ENCODE measurements at regions not wholly inside any gene's neighbourhood (a gene's known extent, or its start where the extent isn't known, plus 50 kb on each side); places are given as distances from the start of the nearest gene placed in this dataset.

DNA sequence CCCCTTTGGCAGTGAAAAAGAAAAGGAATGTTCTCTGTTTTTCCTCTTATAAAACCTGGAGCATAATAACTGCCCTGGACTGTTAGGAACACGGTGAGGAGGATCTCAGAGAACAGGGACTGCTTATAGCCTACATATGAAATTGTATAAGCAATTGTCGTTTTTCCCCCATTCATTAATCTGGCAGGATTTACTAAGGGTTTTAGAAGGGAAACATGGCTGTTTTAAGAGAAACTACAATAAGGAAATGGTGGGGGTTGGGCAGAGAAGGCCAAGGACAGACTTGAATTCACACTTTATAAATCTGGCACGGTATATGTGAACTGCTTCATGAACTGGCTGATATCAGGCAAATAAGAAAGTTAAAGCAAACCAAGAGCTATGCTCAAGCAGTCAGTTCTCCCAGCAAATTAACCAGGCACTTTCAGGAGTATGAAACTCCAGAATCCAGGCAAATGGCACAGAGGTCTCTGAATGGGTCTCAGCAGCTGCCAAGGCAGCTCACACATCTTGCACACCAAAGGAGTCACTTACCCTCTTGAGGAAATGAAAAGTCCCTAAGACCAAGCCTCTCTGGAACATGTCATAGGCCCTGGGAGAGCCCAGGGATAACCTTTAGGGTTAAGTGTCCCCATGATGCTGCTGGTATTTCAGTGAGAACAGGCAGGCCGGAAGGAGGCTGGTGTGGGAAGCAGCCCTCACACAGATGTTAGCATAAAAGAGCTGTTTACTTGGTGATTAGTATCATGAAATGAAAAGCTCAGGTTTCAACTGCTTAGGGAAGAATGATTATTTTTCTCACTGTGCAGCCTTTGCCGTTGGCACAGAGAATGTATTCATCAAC, 260.5 kb upstream of the MARCKS start:
- 0 out of 3 replicates have a peak, but pooled peaks cover 5% of the 10 kb centered on the region for H3K4me1 ChIP-seq
- WGBS (ENCODE audit: missing lambda C conversion rate): 79% methylated on average over 5 of the region's 5 CpGs
- no peak for FAIRE-seq
- no peaks in the 10 kb centered on the region for H3K9me3 ChIP-seq
- no peak overlapping the region for H3K27ac ChIP-seq
- no peak overlapping the region for H3K4me3 ChIP-seq
- TF ChIP-seq HOXB5 (CRISPR knock-in tag; IDR thresholded peaks at IDR 0.05) (no peak), CBX8 (IDR thresholded peaks at IDR 0.05) (no peak), FOXS1 (CRISPR knock-in tag; IDR thresholded peaks at IDR 0.05) (no peak), NPAS2 (CRISPR knock-in tag; IDR thresholded peaks at IDR 0.05; ENCODE audit: borderline replicate concordance) (no peak)
- no peak overlapping the region for H3K4me2 ChIP-seq
- CTCF ChIA-PET: interaction anchor here (0.7 kb wide), 1 partner anchor 262 kb away, joined by 3 read pairs; no protein-coding TSS in a partner anchor
- POLR2A ChIA-PET: no interaction called here
- no peak for ATAC-seq
- no peak for DNase-seq (ENCODE audit: low read depth in 1 of 2, low spot score in 1 of 2)

DNA sequence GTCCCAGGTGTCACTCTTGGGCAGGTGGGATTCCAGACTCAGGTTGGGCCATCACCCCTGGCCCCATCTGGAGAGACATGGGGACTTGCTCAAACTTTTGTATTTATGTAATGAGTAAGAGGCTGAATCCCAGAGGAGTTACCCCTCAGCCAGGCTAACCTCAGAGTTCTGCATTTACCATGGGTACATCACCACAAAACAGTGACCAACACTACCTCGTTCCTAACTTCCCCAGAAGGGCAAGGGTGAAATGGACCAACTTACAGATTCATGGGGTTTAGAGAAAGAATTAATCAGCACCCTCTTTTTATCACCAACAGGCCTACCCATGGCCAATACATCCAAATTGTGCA, 259.9 kb upstream of the MARCKS start:
- Histone ChIP-seq H3K9me3 (no peaks in the 10 kb centered on the region), H3K4me2 (no peak overlapping the region), H3K4me1 (0 out of 3 replicates have a peak, but pooled peaks cover 3% of the 10 kb centered on the region), H3K27ac (no peak overlapping the region), H3K4me3 (no peak overlapping the region)
- WGBS (ENCODE audit: missing lambda C conversion rate): 39% methylated on average over 1 of the region's 1 CpG
- DNase-seq (ENCODE audit: low read depth in 1 of 2, low spot score in 1 of 2): no peak
- ChIA-PET CTCF (interaction anchor here (0.7 kb wide), 1 partner anchor 261 kb away, joined by 3 read pairs; no protein-coding TSS in a partner anchor), POLR2A (no interaction called here)
- TF ChIP-seq, protein P1, sequence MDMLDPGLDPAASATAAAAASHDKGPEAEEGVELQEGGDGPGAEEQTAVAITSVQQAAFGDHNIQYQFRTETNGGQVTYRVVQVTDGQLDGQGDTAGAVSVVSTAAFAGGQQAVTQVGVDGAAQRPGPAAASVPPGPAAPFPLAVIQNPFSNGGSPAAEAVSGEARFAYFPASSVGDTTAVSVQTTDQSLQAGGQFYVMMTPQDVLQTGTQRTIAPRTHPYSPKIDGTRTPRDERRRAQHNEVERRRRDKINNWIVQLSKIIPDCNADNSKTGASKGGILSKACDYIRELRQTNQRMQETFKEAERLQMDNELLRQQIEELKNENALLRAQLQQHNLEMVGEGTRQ (IDR thresholded peaks at IDR 0.05): no peak
- TF ChIP-seq TFCP2L1 (CRISPR knock-in tag; IDR thresholded peaks at IDR 0.05): no peak
- TF ChIP-seq NPAS2 (CRISPR knock-in tag; IDR thresholded peaks at IDR 0.05; ENCODE audit: borderline replicate concordance): no peak
- TF ChIP-seq HOXA7 (CRISPR knock-in tag; IDR thresholded peaks at IDR 0.05): no peak
- TF ChIP-seq RNF2 (IDR thresholded peaks at IDR 0.05; ENCODE audit: borderline replicate concordance, low read depth): no peak
- TF ChIP-seq GATA3 (IDR thresholded peaks at IDR 0.05; ENCODE audit: borderline replicate concordance): no peak
- no peak for TF ChIP-seq HEYL (CRISPR knock-in tag; IDR thresholded peaks at IDR 0.05)
- TF ChIP-seq FOSL2 (IDR thresholded peaks at IDR 0.05): no peak
- no peak for TF ChIP-seq FOSL2 (CRISPR knock-in tag; IDR thresholded peaks at IDR 0.05)
- no peak for TF ChIP-seq SMC3 (IDR thresholded peaks at IDR 0.05)
- no peak for TF ChIP-seq NFE2L2 (conservative IDR thresholded peaks at IDR 0.05; ENCODE audit: low read length)
- TF ChIP-seq ZFP36 (IDR thresholded peaks at IDR 0.05; ENCODE audit: borderline replicate concordance, partially characterized antibody): no peak
- no peak for TF ChIP-seq EHMT2 (IDR thresholded peaks at IDR 0.05; ENCODE audit: low read depth)
- no peak for TF ChIP-seq KDM1A (IDR thresholded peaks at IDR 0.05; ENCODE audit: low read depth)
- TF ChIP-seq, protein P2, sequence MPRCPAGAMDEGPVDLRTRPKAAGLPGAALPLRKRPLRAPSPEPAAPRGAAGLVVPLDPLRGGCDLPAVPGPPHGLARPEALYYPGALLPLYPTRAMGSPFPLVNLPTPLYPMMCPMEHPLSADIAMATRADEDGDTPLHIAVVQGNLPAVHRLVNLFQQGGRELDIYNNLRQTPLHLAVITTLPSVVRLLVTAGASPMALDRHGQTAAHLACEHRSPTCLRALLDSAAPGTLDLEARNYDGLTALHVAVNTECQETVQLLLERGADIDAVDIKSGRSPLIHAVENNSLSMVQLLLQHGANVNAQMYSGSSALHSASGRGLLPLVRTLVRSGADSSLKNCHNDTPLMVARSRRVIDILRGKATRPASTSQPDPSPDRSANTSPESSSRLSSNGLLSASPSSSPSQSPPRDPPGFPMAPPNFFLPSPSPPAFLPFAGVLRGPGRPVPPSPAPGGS (IDR thresholded peaks at IDR 0.05): no peak
- TF ChIP-seq KDM5A (IDR thresholded peaks at IDR 0.05): no peak
- no peak for TF ChIP-seq PHF8 (IDR thresholded peaks at IDR 0.05; ENCODE audit: borderline replicate concordance, low read depth)
- no peak for TF ChIP-seq CHD4 (IDR thresholded peaks at IDR 0.05; ENCODE audit: borderline replicate concordance)
- no peak for TF ChIP-seq RFX5 (IDR thresholded peaks at IDR 0.05)
- no peak for TF ChIP-seq RCOR1 (IDR thresholded peaks at IDR 0.05; ENCODE audit: low read depth, low read length)
- no peak for TF ChIP-seq POLR2A (IDR thresholded peaks at IDR 0.05; ENCODE audit: low read length)
- ATAC-seq: no peak
- FAIRE-seq: no peak

DNA sequence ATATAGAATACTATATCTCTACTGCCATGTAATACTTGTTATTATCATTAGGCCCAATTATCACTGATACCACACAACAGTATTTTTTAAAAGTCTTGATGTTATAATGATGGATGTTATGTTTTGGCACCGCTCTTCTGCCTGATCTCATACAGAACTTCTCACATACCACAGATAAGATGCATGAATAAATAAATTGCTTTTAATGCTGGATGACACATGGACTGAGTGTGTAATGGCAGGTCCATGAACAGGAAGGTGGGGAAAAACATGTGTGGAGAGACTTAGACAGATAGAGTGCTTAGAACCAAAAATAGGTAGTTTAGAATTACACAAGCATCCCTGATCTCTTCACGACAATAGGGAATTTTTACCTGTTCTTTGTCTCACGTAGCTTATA, 258.4 kb upstream of the MARCKS start:
- TF ChIP-seq, protein P3, sequence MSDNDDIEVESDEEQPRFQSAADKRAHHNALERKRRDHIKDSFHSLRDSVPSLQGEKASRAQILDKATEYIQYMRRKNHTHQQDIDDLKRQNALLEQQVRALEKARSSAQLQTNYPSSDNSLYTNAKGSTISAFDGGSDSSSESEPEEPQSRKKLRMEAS (IDR thresholded peaks at IDR 0.05): no peak
- TF ChIP-seq GATA3 (IDR thresholded peaks at IDR 0.05; ENCODE audit: borderline replicate concordance): no peak
- TF ChIP-seq HOXB13 (CRISPR knock-in tag; IDR thresholded peaks at IDR 0.05; ENCODE audit: low read depth): no peak
- ATAC-seq (no peak), FAIRE-seq (no peak), DNase-seq (ENCODE audit: low read depth in 1 of 2, low spot score in 1 of 2) (no peak)
- ChIA-PET CTCF (interaction anchor here (0.6 kb wide), 1 partner anchor 40 kb away, joined by 3 read pairs; no protein-coding TSS in a partner anchor), POLR2A (no interaction called here)
- Histone ChIP-seq H3K4me3 (no peak overlapping the region), H3K4me1 (no peaks in the 10 kb centered on the region), H3K27ac (no peak overlapping the region), H3K4me2 (no peak overlapping the region), H3K9me3 (no peaks in the 10 kb centered on the region)
- 98% methylated on average over 3 of the region's 3 CpGs for WGBS (ENCODE audit: missing lambda C conversion rate)

All from A549 (cell line).